ENCODE measurements at regions not wholly inside any gene's neighbourhood (a gene's known extent, or its start where the extent isn't known, plus 50 kb on each side); places are given as distances from the start of the nearest gene placed in this dataset.

GRCh38 chrX:28351801-28352200, 235.4 kb upstream of the IL1RAPL1 start:
- TF ChIP-seq CTCF (IDR thresholded peaks at IDR 0.05) = no peak
- TF ChIP-seq EZH2 (IDR thresholded peaks at IDR 0.05; ENCODE audit: borderline replicate concordance, insufficient read depth, low read depth, low read length, poor library complexity, severe bottlenecking) = no peak
- Histone ChIP-seq H3K27me3 (replicated peaks in 1 of 4; ENCODE audit: control extremely low read depth in 1 of 4, control insufficient read depth in 3 of 4, insufficient read depth in 4 of 4, low read length in 3 of 4) (no peaks in the 10 kb centered on the region), H3K9me3 (ENCODE audit: control extremely low read depth in 1 of 3, control insufficient read depth in 2 of 3, insufficient read depth in 1 of 3, low read length in 2 of 3) (no peaks in the 10 kb centered on the region), H3K27ac (ENCODE audit: low read length in 2 of 2) (no peak overlapping the region), H2AFZ (ENCODE audit: insufficient read depth, low read depth, low read length, poor library complexity, severe bottlenecking) (no peak overlapping the region), H3K4me3 (ENCODE audit: control extremely low read depth in 1 of 5, extremely low read depth in 1 of 5, insufficient read depth in 1 of 5, low read depth in 2 of 5, low read length in 4 of 5) (no peak overlapping the region), H3K36me3 (replicated peaks in 1 of 2; ENCODE audit: control extremely low read depth in 1 of 2, control insufficient read depth in 1 of 2, extremely low read depth in 1 of 2, insufficient read depth in 2 of 2, low read length in 1 of 2) (no peaks in the 10 kb centered on the region), H3K79me2 (ENCODE audit: control insufficient read depth, insufficient read depth, low read length) (no peaks in the 10 kb centered on the region), H3K9ac (ENCODE audit: low read length) (no peak overlapping the region), H3K4me2 (replicated peaks; ENCODE audit: low read depth, low read length, poor library complexity, severe bottlenecking) (no peak overlapping the region), H3K4me1 (ENCODE audit: control insufficient read depth in 2 of 2, insufficient read depth in 2 of 2, low read length in 2 of 2) (no peaks in the 10 kb centered on the region), H4K20me1 (ENCODE audit: control insufficient read depth, insufficient read depth, low read length, poor library complexity, severe bottlenecking) (no peaks in the 10 kb centered on the region)
- DNase-seq (no peak), ATAC-seq (ENCODE audit: low read depth) (no peak)
- Mint-ChIP-seq H3K27me3 (no peaks in the 10 kb centered on the region), H3K9me3 (ENCODE audit: insufficient read depth) (no peaks in the 10 kb centered on the region), H3K4me1 (no peaks in the 10 kb centered on the region), H3K4me3 (no peak overlapping the region), H3K27ac (no peak overlapping the region)
- ChIA-PET CTCF (no interaction called here), POLR2A (no interaction called here)
- WGBS (ENCODE audit: insufficient coverage) = no CpG with 5 or more reads among the region's 3 CpGs
- intact Hi-C loops (cut with micrococcal nuclease) = no loop called here

DNA sequence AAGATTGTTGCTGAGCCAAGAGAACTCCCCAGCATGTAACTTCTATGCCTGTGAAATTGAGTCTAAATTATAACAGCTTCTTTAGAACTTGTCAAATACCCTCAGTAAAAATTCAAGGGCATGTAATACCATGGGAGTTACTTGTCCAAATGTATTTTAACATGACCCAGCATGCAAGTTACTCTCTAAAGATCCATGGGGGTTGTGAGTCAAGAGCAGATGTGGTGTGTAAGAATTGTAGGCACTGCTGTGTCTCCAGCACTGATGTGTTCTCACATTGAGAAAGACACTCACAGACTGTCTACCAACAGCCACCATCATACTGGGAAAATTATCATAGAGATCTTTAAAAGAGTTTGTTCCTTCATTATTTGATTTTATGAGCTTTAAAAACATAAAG, 237.4 kb upstream of the IL1RAPL1 start:
- H3K79me2 ChIP-seq (ENCODE audit: control insufficient read depth, insufficient read depth, low read length) = no peaks in the 10 kb centered on the region
- ATAC-seq (ENCODE audit: low read depth) = no peak
- Mint-ChIP-seq H3K9me3 (ENCODE audit: insufficient read depth) (no peaks in the 10 kb centered on the region), H3K27me3 (no peaks in the 10 kb centered on the region), H3K4me3 (no peak overlapping the region), H3K4me1 (no peaks in the 10 kb centered on the region), H3K27ac (no peak overlapping the region)
- no peak overlapping the region for H2AFZ ChIP-seq (ENCODE audit: insufficient read depth, low read depth, low read length, poor library complexity, severe bottlenecking)
- ChIA-PET POLR2A (no interaction called here), CTCF (no interaction called here)
- H3K27me3 ChIP-seq (replicated peaks in 1 of 4; ENCODE audit: control extremely low read depth in 1 of 4, control insufficient read depth in 3 of 4, insufficient read depth in 4 of 4, low read length in 3 of 4) = no peaks in the 10 kb centered on the region
- H4K20me1 ChIP-seq (ENCODE audit: control insufficient read depth, insufficient read depth, low read length, poor library complexity, severe bottlenecking) = no peaks in the 10 kb centered on the region
- H3K4me1 ChIP-seq (ENCODE audit: control insufficient read depth in 2 of 2, insufficient read depth in 2 of 2, low read length in 2 of 2) = no peaks in the 10 kb centered on the region
- H3K4me3 ChIP-seq (ENCODE audit: control extremely low read depth in 1 of 5, extremely low read depth in 1 of 5, insufficient read depth in 1 of 5, low read depth in 2 of 5, low read length in 4 of 5) = no peak overlapping the region
- TF ChIP-seq CTCF (IDR thresholded peaks at IDR 0.05) = no peak
- no peak for TF ChIP-seq EZH2 (IDR thresholded peaks at IDR 0.05; ENCODE audit: borderline replicate concordance, insufficient read depth, low read depth, low read length, poor library complexity, severe bottlenecking)
- H3K9ac ChIP-seq (ENCODE audit: low read length) = no peak overlapping the region
- intact Hi-C loops (cut with micrococcal nuclease) = no loop called here
- no peak overlapping the region for H3K4me2 ChIP-seq (replicated peaks; ENCODE audit: low read depth, low read length, poor library complexity, severe bottlenecking)
- H3K9me3 ChIP-seq (ENCODE audit: control extremely low read depth in 1 of 3, control insufficient read depth in 2 of 3, insufficient read depth in 1 of 3, low read length in 2 of 3) = no peaks in the 10 kb centered on the region
- no peak overlapping the region for H3K27ac ChIP-seq (ENCODE audit: low read length in 2 of 2)
- no peak for DNase-seq
- H3K36me3 ChIP-seq (replicated peaks in 1 of 2; ENCODE audit: control extremely low read depth in 1 of 2, control insufficient read depth in 1 of 2, extremely low read depth in 1 of 2, insufficient read depth in 2 of 2, low read length in 1 of 2) = no peaks in the 10 kb centered on the region
